ENCODE measurements at regions not wholly inside any gene's neighbourhood (a gene's known extent, or its start where the extent isn't known, plus 50 kb on each side); places are given as distances from the start of the nearest gene placed in this dataset.
"Not testable (repeated sequence)": the region's sequence is repeated elsewhere in the genome, so short reads cannot be mapped to it uniquely, and the experiment has no call there.

- TF ChIP-seq CTCF (IDR thresholded peaks at IDR 0.05; ENCODE audit: control extremely low read depth, extremely low read depth, low read depth, missing control alignments) = no peak
- ChIA-PET CTCF (no interaction called here), POLR2A (no interaction called here)
- no peak for DNase-seq (ENCODE audit: extremely low spot score)
Observed at GRCh38 chr17:31604936-31605335, 213.5 kb downstream of the RAB11FIP4 start.

- DNase-seq (ENCODE audit: extremely low spot score); POLR2A ChIA-PET; CTCF ChIA-PET: not testable (repeated sequence)
Observed at GRCh38 chr17:31600144-31600543, 208.7 kb downstream of the RAB11FIP4 start.

- ChIA-PET CTCF (no interaction called here), POLR2A (no interaction called here)
- no peak for TF ChIP-seq CTCF (IDR thresholded peaks at IDR 0.05; ENCODE audit: control extremely low read depth, extremely low read depth, low read depth, missing control alignments)
- no peak for DNase-seq (ENCODE audit: extremely low spot score)
Observed at GRCh38 chr17:31598921-31599571, 207.6 kb downstream of the RAB11FIP4 start.

GRCh38 chr17:31598399-31598782 lies 206.9 kb downstream of the RAB11FIP4 start:
- CTCF ChIA-PET = no interaction called here
- no peak for DNase-seq (ENCODE audit: extremely low spot score)
- POLR2A ChIA-PET = no interaction called here
- no peak for TF ChIP-seq CTCF (IDR thresholded peaks at IDR 0.05; ENCODE audit: control extremely low read depth, extremely low read depth, low read depth, missing control alignments)

GRCh38 chr17:31597646-31598398 lies 206.3 kb downstream of the RAB11FIP4 start:
- no peak for TF ChIP-seq CTCF (IDR thresholded peaks at IDR 0.05; ENCODE audit: control extremely low read depth, extremely low read depth, low read depth, missing control alignments)
- DNase-seq (ENCODE audit: extremely low spot score) = no peak
- ChIA-PET CTCF (no interaction called here), POLR2A (no interaction called here)

GRCh38 chr17:31596382-31597323 lies 205.2 kb downstream of the RAB11FIP4 start:
- CTCF ChIA-PET = no interaction called here
- peak; percentile 53 for DNase-seq (ENCODE audit: extremely low spot score)
- no peak for TF ChIP-seq CTCF (IDR thresholded peaks at IDR 0.05; ENCODE audit: control extremely low read depth, extremely low read depth, low read depth, missing control alignments)
- POLR2A ChIA-PET = no interaction called here

All from GM10248 (cell line).